GM21390 (cell line): ENCODE measurements at regions not wholly inside any gene's neighbourhood (a gene's known extent, or its start where the extent isn't known, plus 50 kb on each side); places are given as distances from the start of the nearest gene placed in this dataset.

ENCODE experiments used
- ATAC-seq: cut with Tn5 transposase; IDR thresholded peaks from one replicate; pipeline ENCODE4 v1.9.1; 2021; ENCODE audit not compliant: unreplicated experiment

DNA sequence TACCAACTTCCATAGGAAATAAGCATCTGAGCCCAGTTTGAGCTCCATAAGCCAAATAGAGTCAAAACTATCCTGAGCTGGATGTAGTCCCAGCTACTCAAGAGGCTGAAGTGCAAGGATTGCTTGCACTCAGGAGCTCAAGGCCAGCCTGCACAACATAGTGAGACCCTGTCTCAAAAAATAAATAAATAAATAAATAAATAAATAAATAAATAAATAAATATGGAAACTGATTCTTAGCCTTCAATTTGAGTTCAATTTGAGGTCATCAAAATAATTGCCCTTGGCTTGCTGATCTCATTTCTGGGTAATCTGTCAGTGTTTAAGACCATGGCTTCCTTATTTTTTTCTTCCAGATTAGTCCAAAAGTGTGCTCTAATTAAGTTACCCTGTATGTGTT, 184.9 kb upstream of the CDH20 start:
- ATAC-seq = no peak

DNA sequence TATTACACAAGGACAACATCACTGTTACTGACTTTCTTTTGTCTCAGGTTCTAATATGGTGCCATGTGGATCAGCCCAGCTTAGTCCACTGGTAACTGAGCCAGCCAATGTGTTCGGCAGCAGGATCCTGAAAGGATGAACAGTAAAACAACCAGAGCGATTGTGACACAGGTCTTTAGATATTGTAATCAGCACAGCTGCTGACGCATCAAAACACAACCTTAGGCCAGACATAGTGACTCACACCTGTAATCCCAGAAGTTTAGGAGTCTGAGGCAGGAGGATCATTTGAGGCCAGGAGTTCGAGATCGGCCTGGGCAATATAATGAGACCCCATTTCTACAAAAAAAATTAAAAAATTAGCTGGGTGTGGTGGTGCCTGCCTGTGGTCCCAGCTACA, 183.4 kb upstream of the CDH20 start:
- no peak for ATAC-seq

- no peak for ATAC-seq
Measured at GRCh38 chr18:61153571-61153970, 179.7 kb upstream of the CDH20 start.

GRCh38 chr18:61154866-61155265, 178.4 kb upstream of the CDH20 start:
- ATAC-seq = no peak

DNA sequence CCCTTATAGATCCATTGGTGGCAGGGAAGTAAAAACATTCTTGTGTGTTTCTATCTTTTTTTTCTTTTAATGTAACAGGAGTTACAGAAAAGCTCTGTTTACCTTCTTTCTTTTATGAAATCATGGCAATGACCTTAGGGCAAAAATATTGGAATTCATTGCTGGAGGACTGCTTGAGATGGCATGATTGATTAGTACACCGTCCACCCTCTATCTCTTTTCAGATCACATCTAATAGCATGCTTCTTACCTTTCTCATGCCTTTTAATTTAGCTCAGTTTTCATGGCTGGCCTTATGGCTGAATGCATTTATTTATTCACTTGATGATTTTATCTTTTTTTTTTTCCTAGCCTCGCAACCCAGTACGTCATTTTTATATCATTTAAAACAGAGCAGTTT, 177.6 kb upstream of the CDH20 start:
- ATAC-seq = no peak

DNA sequence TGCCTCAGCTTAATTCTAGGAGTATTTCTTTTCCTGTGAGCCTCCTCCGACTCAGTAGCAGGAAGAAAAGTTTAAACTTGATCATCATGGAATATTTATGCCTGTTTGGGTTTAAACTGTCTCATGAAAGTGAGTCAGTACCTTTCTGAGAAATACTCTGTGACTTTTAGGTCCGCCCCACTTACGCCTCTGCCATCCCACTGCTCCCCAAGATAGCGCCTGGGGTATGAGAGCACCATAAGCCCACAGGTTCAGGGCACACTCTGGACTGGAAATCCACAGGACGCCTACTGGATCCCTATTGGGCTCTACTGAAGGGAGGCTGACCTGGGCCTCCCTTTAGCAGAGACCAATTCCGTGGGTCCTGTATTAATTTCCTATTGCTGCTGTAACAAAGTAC, 175.8 kb upstream of the CDH20 start:
- no peak for ATAC-seq

GRCh38 chr18:61159246-61159645, 174.0 kb upstream of the CDH20 start:
- ATAC-seq = no peak

- no peak for ATAC-seq
Measured at GRCh38 chr18:61164321-61164720, 168.9 kb upstream of the CDH20 start.

- ATAC-seq = no peak
Measured at GRCh38 chr18:61167902-61168301, 165.3 kb upstream of the CDH20 start.

GRCh38 chr18:61169386-61169785, 163.8 kb upstream of the CDH20 start:
- no peak for ATAC-seq

GRCh38 chr18:61172624-61173023, 160.6 kb upstream of the CDH20 start:
- ATAC-seq = no peak

GRCh38 chr18:61173554-61173953, 159.7 kb upstream of the CDH20 start:
- ATAC-seq = no peak

DNA sequence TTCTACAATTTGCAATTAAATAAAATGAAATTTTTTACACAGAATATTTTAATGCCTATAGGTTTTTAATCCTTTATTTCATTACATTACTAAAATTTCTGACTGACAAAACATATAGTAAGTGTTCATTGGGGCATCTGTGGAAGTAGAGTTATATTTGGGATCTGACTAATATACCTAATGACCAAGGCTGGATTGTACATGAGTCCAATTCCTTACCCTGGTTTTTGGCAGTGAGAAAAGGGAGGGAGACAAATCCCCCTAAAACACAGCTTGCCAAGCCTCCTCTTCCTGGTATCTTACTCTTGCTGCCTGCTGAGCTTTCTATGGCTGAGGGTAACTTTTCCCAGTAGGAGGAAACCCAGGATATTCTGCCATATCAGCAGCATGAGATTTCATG, 149.4 kb upstream of the CDH20 start:
- ATAC-seq = no peak

DNA sequence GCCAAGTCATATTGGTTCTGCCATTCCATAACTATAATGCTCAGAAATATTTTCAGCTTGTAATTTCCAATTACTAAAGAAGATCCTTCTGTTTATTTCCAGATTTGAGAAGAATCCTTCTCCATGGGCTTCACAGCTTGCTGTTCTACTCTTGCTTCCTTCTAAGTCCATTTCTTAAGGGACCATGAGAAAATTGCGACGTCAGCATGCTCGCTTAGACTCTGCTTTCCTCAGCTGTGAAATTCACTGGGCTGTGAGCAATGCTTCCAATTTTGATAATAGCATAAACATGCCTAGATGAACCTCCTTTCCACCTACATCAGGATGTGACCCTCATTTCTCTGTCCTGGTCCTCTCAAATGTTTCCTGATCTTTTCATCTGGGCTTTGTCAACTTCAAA, 145.3 kb upstream of the CDH20 start:
- no peak for ATAC-seq

- ATAC-seq = no peak
Measured at GRCh38 chr18:61189376-61189775, 143.9 kb upstream of the CDH20 start.

DNA sequence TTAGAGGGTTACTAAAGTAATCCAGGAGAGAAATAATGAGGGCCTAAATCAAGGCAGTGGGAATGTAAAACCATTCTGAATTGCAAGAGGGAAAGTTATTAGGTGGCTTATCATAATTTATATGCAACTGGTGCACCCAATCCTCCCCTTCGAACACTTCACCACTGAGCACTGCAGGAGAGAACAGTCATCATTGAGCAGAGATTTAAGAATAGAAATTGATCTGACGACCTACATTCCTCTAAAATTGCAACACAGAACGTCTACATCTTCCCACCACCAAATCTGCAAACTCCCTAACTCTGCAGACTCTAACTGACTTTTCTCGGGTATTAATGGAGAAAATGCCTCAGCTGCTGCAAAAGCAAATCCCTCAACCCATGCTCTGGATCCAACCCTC, 138.5 kb upstream of the CDH20 start:
- no peak for ATAC-seq

DNA sequence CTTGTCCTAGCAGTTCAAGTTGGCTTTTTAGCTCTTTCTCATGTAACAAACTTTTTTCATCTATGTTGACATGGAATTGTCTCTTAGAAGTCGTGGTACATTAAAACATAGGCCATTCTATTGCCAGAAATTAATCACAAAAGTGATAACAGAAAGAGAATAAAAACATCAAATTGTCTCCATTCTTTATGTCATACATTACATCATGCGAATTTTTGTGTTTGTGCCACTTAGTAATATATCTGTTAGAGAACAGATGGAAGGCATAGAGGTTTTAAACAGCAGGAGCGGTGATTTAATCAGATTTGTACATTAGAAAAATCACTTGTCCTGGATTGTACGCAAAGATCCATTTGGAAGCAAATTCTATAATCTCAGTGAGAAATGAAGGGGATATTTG, 136.5 kb upstream of the CDH20 start:
- ATAC-seq = no peak

GRCh38 chr18:61198486-61198885, 134.7 kb upstream of the CDH20 start:
- no peak for ATAC-seq

- ATAC-seq = no peak
Measured at GRCh38 chr18:61199171-61199848, 133.9 kb upstream of the CDH20 start.

DNA sequence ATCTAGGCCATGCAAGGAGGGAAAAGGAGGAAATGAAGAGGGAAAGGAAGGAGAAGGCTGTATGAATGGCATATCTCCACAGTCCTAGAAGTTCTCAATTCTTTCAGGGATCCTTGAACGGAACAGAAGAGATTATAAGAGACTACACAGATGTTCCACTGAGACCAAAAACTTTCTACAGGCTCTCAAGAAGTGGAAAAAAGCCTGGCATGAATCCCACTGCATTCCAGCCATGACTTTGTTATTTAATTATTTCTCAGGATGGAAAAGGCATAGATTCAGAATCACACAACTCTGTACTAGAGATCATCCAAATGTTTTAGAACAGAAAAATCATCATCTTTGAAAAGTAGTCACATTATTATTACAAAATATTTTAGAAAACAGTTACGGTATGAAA, 131.7 kb upstream of the CDH20 start:
- no peak for ATAC-seq

GRCh38 chr18:61203151-61203550, 130.1 kb upstream of the CDH20 start:
- no peak for ATAC-seq

- ATAC-seq = no peak
Measured at GRCh38 chr18:61209801-61210200, 123.4 kb upstream of the CDH20 start.

DNA sequence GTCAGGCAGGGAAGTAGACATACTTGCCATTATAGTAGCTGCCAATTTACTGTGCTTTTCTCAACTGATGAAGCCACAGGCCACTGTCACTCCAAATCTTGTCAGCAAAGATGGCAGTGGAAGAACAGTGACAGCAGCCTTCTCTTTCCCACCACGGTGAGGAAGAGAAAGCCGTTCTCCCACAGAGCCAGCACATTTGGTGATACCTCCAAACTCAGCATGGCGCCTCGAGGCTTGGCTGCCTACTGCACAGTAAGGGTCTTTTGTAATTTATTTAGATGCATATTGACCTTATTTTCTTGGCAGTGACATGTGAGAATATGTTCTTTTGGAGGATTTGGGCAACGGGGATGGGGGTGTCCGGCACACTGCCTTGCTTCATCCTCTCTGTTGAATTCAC, 117.2 kb upstream of the CDH20 start:
- no peak for ATAC-seq

DNA sequence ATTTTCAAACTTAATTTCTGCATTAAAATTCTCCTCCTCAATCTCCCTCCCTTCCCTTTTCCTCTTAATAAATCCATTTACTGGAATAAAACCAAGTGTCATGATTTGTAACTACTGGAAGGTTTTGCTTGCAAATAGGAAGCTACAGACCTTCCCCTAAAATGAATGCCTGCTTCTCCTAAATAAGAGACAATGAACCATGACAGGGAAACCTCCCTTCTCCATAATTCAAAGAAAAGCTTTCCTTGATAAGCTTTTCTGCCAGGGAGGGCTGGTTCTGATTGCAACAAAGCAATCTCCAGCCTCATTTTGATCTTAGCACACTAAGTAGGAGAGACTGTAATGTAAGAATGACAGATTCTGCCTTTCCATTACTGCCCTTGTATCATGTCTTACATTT, 111.0 kb upstream of the CDH20 start:
- ATAC-seq = no peak
